PC-3 (cell line): ENCODE measurements at regions not wholly inside any gene's neighbourhood (a gene's known extent, or its start where the extent isn't known, plus 50 kb on each side); places are given as distances from the start of the nearest gene placed in this dataset.

Source experiments
- EZH2 ChIP-seq: fragments of 300-600 bp; sonication (generic); IDR thresholded peaks from one replicate; pipeline ENCODE4 v1.6.1; 2017; ENCODE audit warnings: antibody characterized with exemption, mild to moderate bottlenecking, low read length; ENCODE audit not compliant: unreplicated experiment
- EZH2phosphoT487 ChIP-seq: fragments of 300-600 bp; sonication (generic); IDR thresholded peaks from 2 replicates; pipeline ENCODE4 v1.6.1; 2018; ENCODE audit warnings: mild to moderate bottlenecking, antibody characterized with exemption, low read length, borderline replicate concordance
- TF ChIP-seq, protein P1 (sequence below): fragments of 300-600 bp; sonication (generic); conservative IDR thresholded peaks from 2 replicates; pipeline ENCODE4 v1.5.1; 2017; ENCODE audit warnings: antibody characterized with exemption, low read depth, mild to moderate bottlenecking, low read length

DNA sequence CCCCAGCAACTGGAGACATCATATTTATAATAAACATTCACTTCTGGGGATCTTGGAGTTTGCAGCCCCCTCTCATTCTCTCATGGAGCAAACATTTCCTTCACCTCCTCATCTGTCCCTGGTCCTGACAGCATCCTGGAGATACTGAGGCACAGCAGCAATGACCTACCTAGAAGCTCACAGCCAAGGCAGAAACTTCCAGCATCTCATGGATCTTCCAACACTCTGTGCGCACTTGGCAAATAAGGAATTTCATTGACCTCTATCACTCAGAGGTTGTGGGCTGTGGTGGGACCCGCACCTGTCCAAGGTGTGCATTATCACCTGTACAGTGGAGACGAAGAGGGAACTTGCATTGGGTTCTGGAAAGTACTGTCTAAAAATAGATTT, 109.8 kb downstream of the GGTLC2 start:
- TF ChIP-seq, protein P1, sequence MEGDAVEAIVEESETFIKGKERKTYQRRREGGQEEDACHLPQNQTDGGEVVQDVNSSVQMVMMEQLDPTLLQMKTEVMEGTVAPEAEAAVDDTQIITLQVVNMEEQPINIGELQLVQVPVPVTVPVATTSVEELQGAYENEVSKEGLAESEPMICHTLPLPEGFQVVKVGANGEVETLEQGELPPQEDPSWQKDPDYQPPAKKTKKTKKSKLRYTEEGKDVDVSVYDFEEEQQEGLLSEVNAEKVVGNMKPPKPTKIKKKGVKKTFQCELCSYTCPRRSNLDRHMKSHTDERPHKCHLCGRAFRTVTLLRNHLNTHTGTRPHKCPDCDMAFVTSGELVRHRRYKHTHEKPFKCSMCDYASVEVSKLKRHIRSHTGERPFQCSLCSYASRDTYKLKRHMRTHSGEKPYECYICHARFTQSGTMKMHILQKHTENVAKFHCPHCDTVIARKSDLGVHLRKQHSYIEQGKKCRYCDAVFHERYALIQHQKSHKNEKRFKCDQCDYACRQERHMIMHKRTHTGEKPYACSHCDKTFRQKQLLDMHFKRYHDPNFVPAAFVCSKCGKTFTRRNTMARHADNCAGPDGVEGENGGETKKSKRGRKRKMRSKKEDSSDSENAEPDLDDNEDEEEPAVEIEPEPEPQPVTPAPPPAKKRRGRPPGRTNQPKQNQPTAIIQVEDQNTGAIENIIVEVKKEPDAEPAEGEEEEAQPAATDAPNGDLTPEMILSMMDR, result no peak
- no peak for TF ChIP-seq EZH2phosphoT487
- no peak for TF ChIP-seq EZH2
